HG02938 (cell line): ENCODE measurements at regions not wholly inside any gene's neighbourhood (a gene's known extent, or its start where the extent isn't known, plus 50 kb on each side); places are given as distances from the start of the nearest gene placed in this dataset.

Experiments
- ATAC-seq: cut with Tn5 transposase; IDR thresholded peaks from one replicate; pipeline ENCODE4 v1.9.1; 2021; ENCODE audit warnings: mild to moderate bottlenecking, moderate library complexity; ENCODE audit not compliant: unreplicated experiment

DNA sequence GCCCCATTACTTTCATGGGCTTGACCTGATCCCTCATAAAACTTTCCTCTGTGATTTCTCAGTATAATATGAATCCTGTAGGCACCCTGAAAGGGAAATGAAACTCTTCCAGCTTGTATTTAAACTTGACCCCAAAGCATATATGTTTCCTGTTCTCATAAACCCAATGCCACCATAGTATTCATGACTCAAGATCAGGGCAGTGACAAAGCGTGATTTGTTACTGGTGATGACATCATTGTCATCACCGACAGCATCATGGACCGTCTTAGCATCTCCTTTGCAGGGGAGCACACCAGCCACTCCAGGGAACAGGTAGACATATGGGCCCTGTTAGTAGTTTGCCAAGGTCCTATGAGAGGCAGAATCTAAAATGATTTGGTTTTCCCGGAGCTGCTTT is 741.2 kb downstream of the NR2F2 start:
- ATAC-seq = no peak

DNA sequence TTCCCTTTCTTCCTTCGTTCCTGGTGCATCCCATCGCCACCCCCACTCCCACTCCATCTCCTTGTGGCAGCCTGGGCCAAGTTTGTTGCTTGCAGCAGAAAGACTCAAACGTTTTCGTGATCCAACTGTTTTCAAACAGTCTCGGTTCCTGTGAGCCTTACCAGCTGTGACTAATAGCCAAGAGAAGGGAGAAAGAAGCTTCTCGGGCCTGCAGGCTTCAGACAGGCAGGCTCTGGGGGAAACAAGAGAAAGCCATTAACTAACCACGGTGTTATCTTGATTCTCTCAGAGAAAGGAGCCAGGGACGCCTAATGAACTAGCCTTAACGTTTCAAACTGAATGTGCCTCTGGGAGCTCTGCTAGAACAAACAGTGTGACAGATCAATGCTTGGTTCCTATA is 742.0 kb downstream of the NR2F2 start:
- ATAC-seq = no peak

- no peak for ATAC-seq
Measured at GRCh38 chr15:97076011-97076410, 745.5 kb downstream of the NR2F2 start.

DNA sequence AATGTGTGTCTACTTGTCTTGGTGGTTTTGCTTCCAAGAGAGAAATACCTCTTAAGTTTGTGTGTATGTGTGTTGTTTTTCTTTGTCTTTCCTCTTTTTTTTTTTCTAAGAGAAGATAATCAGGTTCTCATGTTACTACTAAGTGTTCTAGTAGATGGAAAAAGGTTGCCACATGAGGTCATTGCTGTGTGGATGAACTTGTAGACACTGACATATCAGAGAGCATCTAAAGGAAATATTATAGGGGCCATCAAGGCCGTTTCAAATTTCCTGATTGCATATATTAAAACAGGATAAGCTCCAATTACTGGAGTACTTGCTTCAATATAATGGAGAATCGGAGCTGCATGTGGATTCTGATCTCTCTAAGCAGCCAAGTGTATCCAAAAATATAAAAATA is 747.5 kb downstream of the NR2F2 start:
- ATAC-seq = no peak

DNA sequence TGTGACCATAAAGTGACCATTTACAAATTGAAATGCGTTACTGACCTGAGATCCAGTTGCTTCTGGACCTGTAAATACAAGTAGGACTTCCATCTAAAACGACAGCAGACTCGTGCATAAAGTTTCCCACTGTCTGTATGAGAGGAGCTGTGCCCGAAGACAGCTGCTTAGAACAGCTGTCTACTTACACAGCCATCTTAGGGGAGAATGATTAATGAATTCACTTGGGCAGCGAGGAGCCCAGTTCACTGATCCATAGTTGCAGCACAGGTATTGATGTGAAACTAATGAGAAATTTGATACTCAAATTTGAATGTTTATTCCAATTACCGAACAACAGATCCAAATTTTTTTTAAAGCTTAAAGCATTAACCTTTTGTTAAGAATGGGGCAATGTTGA is 748.1 kb downstream of the NR2F2 start:
- no peak for ATAC-seq

DNA sequence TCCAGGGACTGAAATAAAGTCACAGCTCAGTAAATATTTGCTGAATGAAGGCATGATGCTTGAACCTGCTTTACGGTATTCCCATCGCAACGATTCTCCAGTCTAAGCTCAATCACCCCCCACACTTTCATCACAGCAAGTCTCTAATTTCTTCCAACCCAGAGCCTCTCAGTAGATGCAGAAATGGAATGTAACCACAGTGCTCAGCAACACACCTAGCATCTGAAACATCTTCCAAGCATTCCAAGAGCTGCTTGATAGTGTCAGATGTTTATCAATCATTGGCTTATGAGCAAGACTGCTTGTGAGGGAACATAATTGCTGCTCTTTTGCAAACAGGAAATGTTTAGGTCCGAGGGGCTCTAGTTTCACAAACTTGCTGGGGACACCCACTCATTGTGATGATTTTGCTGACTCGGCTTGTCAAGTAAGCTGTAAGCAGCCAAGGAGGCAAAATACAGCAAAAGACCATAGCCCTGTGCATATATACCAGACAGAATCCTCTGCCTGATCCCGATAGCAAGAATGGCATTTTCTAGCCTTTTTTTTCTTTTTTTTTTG is 751.2 kb downstream of the NR2F2 start:
- ATAC-seq = no peak

DNA sequence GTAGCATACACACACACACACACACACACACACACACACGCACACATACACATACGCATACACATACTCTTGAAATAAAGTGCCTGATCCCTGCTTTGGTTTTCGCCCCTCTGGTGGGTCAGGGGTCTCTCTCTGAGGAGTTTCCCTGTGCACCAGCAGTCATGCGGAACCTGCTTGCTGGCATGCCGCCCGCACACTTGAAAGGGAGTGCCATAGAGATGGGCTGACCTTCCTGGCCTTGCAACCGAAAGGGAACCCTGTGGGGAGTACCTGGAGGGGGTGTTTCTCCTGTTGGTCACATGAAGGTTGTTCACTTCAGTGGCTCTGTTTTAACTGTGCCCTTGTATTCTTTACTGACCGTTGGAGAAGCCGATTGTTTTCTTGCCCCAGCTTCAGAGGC is 752.3 kb downstream of the NR2F2 start:
- ATAC-seq = no peak

DNA sequence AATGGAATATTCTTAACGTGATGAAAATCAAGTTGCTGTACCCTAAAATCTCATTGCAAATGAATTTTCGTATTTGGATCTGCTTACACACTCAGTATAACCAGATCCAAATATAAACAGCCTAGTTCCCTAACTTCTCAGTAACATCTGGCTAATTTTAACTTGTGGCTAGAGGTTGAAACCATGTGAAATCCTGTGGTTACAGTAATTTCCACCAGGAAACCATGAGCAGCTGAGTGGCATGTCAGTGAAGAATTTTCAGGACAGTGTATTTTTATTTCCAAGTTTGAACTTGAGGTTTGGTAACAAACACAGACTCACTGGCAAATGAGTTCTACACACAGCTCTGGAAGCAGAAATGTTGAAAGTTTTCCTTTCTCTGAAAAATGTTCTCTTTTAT is 754.1 kb downstream of the NR2F2 start:
- ATAC-seq = no peak

DNA sequence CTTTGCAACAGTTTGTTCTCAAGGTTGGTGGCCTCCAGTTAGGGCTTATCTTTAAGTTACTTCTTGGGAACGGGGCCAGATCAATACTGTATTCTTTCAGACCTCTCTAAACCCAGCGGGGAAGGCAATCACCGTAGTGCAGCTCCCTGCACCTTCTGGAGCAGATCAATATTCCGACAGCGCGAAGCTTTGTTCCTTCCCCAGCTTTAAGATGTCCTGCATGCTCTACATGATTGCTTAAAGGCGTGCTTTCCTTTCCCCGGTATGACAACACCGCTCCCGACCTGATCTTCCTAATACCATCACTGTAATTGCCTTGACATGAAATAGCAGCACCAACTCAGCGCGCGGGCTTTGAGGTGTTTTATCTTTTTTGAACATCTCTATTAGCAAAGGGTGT is 755.2 kb downstream of the NR2F2 start:
- ATAC-seq = no peak

GRCh38 chr15:97087006-97087741 is 756.7 kb downstream of the NR2F2 start:
- ATAC-seq = no peak

DNA sequence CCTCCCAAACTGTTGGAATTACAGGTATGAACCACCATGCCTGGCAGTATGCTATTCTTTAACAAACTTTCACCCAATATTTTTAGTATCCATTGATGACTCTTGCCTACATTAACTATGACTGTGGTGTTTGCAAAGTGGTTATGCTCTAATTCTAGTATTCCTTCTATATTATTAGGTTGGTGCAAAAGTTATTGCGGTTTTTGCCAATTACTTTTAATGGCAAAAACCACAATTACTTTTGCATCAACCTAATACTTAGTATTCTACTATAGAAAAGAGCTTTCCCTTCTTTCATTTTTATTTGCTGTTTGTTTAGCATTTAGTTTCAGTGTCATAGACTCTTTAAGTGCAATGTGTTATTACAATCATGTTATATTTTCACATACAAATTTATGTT is 760.6 kb downstream of the NR2F2 start:
- ATAC-seq = no peak

DNA sequence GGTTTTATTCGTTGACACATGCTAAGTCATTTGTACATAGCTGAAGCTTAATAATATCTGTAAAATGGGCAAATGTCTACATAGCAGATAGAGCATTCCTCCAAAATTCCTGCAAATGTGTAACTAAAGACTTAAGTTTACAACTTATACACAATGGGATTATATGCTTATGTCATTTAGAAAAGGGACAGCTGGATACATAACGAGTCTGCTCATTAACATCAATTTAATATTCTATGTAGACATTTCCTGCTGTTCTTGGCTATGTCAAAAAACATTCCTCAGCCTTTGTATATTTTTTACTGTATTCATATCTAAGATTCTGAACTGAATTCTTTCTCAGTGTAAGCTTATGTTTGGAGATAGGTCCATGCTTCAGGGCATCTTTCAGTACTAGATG is 762.2 kb downstream of the NR2F2 start:
- no peak for ATAC-seq

GRCh38 chr15:97096303-97096835 is 765.9 kb downstream of the NR2F2 start:
- ATAC-seq = no peak

- no peak for ATAC-seq
Measured at GRCh38 chr15:97099040-97099439, 768.5 kb downstream of the NR2F2 start.

GRCh38 chr15:97101572-97101971 is 771.1 kb downstream of the NR2F2 start:
- ATAC-seq = no peak

DNA sequence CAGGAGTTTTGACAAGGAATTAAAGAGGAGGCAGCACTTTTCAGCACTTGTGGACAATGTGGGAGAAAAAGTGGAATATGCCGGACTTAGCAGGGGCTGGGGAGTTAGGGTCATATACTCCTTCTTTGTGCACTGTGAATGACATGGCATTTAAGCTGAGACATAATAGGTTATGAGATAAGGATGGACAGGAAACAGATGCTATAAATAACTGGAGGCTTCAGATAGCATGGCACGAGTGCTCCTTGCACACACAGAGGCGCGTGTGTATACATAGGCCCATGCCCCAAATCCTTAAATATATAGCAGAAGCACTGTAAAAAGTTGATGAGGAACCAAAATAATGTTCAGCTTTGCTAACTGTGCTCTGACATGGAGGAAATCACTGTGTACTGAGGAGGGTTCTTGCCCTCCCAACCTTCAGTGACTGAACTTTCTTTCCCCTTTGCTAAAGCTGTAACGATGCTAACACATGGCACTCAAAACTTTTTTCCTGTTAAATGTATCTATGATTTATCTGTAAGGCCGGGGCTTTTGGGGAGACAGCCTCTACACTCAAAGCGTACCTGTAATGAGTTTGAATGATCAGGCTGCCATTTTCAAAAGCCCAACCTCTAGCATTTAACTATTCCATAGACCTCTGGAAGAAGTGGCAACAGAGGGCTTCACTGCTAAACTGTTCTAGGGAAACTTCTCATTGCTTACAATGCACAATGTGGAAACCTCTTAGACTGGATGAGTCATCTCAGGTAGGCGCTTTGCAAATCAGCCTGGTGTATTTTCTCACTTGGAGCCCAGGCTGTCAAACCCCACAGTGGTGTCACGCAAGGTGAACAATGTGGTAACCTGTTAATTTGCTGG is 784.6 kb downstream of the NR2F2 start:
- ATAC-seq = no peak

GRCh38 chr15:97115761-97116070 is 785.2 kb downstream of the NR2F2 start:
- ATAC-seq = no peak

- ATAC-seq = no peak
Measured at GRCh38 chr15:97124790-97125189, 794.3 kb downstream of the NR2F2 start.

DNA sequence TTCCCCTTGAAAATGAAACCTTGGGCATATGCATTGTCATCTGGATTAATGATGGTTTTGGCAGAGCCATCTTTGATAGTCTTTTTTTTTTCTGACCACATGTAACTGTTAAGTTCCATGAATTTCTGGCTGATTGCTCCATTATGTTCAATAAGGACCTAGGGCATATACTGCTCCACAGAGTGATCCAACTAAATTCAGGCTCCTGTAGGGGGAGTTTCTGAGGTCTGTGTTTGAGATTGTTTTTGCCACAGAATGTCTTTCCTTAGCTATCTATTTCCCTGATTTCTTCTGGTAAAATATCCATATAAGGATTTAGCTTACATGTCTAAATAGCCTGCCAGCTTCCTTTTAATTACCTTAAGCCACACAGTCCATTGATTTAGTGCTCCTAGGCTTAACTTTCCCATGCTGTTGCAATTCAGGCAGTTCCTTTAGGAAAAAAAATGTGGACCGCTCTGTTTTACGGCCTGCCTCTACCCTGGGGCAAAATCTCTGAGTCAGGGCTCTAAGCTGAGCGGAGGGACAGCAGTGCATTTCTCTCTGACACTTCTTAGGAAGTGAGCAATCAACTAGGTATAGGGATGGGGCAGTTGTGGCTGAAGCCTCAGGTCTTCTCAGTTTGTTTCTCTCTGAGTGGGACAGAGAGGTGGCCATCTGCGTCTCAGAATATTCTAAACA is 796.2 kb downstream of the NR2F2 start:
- no peak for ATAC-seq

DNA sequence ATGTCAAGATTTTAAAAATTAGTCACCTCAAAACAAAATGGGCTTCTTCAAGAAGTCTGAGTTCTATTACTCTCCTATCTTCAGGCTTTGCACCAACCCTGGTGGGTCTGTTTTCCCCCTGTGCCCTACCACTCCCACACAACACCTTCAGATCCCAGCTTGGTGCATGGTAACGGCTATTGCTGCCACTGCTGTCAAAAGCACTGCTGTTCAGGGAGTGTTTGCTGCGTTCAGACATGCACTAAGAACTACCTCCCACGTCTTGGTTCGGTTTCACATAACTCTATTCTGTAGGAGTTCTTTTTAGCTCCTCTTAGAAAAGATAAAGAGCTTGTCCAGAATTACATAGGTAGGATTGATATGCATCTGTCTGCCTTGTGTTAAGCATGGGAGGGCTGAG is 799.2 kb downstream of the NR2F2 start:
- ATAC-seq = no peak

- no peak for ATAC-seq
Measured at GRCh38 chr15:97140216-97140615, 809.7 kb downstream of the NR2F2 start.
